Upper lobe of right lung (tissue), 1 donor: ENCODE measurements at regions not wholly inside any gene's neighbourhood (a gene's known extent, or its start where the extent isn't known, plus 50 kb on each side); places are given as distances from the start of the nearest gene placed in this dataset.

ENCODE experiments used
- ATAC-seq: fragments of 200-7000 bp; cut with Tn5 transposase; one replicate; pipeline ENCODE4 v1.9.1; 2020; ENCODE audit warnings: mild to moderate bottlenecking, moderate library complexity
- DNase-seq: peaks from one replicate; pipeline ENCODE4 v3.0.0-alpha.2; 2020
- H3K27ac ChIP-seq: fragments of 200-600 bp; one replicate; pipeline ENCODE4 v1.8.0; 2022
- H3K27me3 ChIP-seq: fragments of 200-600 bp; one replicate; pipeline ENCODE4 v1.8.0; 2022; ENCODE audit warnings: mild to moderate bottlenecking
- H3K36me3 ChIP-seq: fragments of 200-600 bp; one replicate; pipeline ENCODE4 v1.8.0; 2022
- H3K4me1 ChIP-seq: fragments of 200-600 bp; one replicate; pipeline ENCODE4 v1.8.0; 2022
- H3K4me3 ChIP-seq: fragments of 200-600 bp; one replicate; pipeline ENCODE4 v1.8.0; 2022; ENCODE audit warnings: mild to moderate bottlenecking
- H3K9me3 ChIP-seq: fragments of 200-600 bp; one replicate; pipeline ENCODE4 v1.8.0; 2022
- CTCF ChIP-seq: fragments of 200-600 bp; IDR thresholded peaks from one replicate; pipeline ENCODE4 v1.8.0; 2022; ENCODE audit warnings: antibody characterized with exemption
- intact Hi-C: fragments of 100-400 bp; cut with DNase I; formaldehyde crosslinking; loops from one replicate; pipeline ENCODE4 v1.11.0; 2022
- donor health status: DM: no; HTN: yes; CAD: no; lungs with severe emphysema.

- no peak overlapping the region for H3K4me3 ChIP-seq
- no peak overlapping the region for H3K27ac ChIP-seq
- ATAC-seq (no peak), DNase-seq (no peak)
- intact Hi-C loops: no loop called here
- no peaks in the 10 kb centered on the region for H3K27me3 ChIP-seq
- no peaks in the 10 kb centered on the region for H3K36me3 ChIP-seq
- H3K4me1 ChIP-seq: no peaks in the 10 kb centered on the region
- no peaks in the 10 kb centered on the region for H3K9me3 ChIP-seq
- TF ChIP-seq CTCF: peak; percentile 18
These were observed 50.8 kb upstream of the SLC36A4 start for GRCh38 chr11:93248602-93249001.

- no peak for ATAC-seq
- H3K9me3 ChIP-seq: no peaks in the 10 kb centered on the region
- intact Hi-C loops: no loop called here
These were observed 51.8 kb upstream of the SLC36A4 start for GRCh38 chr11:93249459-93250220.

DNA sequence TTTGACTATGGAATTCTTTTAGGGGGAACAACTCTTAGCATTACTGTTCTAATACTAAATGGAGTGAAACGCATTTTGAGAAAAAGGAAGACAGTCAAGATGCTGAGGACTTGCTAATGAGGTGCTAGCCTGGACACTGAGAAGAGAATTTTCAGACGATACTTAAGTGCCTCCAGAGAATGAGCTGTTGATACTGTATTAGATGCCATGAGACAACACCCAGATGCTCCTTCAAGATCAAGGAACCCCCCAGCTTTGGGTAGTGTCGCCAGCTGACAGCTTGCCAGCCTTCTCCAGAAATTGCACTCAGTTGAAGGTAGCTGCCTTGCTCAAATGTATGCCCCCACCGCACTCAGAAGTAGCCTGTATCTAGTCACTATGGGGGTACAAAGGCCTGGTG, 52.5 kb upstream of the SLC36A4 start:
- Histone ChIP-seq H3K27ac (no peak overlapping the region), H3K9me3 (no peaks in the 10 kb centered on the region), H3K4me3 (no peak overlapping the region), H3K36me3 (no peaks in the 10 kb centered on the region), H3K4me1 (no peaks in the 10 kb centered on the region), H3K27me3 (no peaks in the 10 kb centered on the region)
- intact Hi-C loops: no loop called here
- no peak for TF ChIP-seq CTCF
- DNase-seq (no peak), ATAC-seq (no peak)

More at GRCh38 chr11:93249459-93250220, 51.8 kb upstream of the SLC36A4 start:
- no peak for DNase-seq
- Histone ChIP-seq H3K27ac (no peak overlapping the region), H3K36me3 (no peaks in the 10 kb centered on the region), H3K27me3 (no peaks in the 10 kb centered on the region), H3K4me3 (no peak overlapping the region), H3K4me1 (no peaks in the 10 kb centered on the region)
- no peak for TF ChIP-seq CTCF

DNA sequence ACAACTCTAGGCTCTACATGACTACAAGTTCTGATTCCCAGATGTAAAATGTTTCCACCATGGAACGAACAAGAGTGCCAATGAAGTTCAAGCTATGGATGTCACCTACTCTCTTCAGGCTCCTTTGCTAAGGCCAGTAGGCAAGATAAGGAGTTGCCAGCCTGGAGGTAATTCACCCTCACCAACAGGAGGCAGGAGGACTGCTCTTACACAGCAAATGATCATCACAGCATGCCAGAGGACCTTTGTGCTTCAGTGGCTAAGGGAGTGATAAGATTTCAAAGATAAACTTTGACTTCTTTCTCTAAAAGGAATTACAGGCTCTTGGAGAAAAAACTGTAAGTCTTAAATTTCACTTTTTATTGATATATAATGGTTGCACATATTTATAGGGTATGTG, 54.1 kb upstream of the SLC36A4 start:
- Histone ChIP-seq H3K4me3 (no peak overlapping the region), H3K27me3 (no peaks in the 10 kb centered on the region), H3K36me3 (no peaks in the 10 kb centered on the region), H3K9me3 (no peaks in the 10 kb centered on the region), H3K4me1 (no peaks in the 10 kb centered on the region), H3K27ac (no peak overlapping the region)
- ATAC-seq (no peak), DNase-seq (no peak)
- intact Hi-C loops: no loop called here
- TF ChIP-seq CTCF: no peak

GRCh38 chr11:93253111-93253510, 55.3 kb upstream of the SLC36A4 start:
- DNase-seq (no peak), ATAC-seq (no peak)
- Histone ChIP-seq H3K4me3 (no peak overlapping the region), H3K36me3 (no peaks in the 10 kb centered on the region), H3K9me3 (no peaks in the 10 kb centered on the region), H3K4me1 (no peaks in the 10 kb centered on the region), H3K27me3 (no peaks in the 10 kb centered on the region), H3K27ac (no peak overlapping the region)
- intact Hi-C loops: no loop called here
- no peak for TF ChIP-seq CTCF

DNA sequence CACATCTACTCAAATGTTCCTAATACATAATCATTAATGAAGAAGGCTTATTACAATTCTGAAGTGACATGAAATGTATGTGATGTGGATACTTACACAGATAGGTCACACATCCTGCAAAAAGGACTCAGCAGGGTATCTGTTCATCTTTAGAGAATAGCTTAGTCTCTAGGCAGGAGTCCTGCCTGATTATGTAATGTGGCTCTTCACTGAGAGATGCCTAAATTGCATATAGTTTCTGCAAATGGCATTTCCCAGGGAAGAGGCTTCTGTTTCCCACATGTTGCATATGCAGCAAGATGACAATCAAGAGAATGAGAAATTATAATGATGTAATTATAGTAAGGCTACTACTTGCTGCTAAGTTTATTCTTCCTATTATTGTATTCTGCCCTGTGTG, 58.8 kb upstream of the SLC36A4 start:
- H3K27ac ChIP-seq: no peak overlapping the region
- H3K9me3 ChIP-seq: no peaks in the 10 kb centered on the region
- no peaks in the 10 kb centered on the region for H3K36me3 ChIP-seq
- no peak overlapping the region for H3K4me3 ChIP-seq
- H3K4me1 ChIP-seq: no peaks in the 10 kb centered on the region
- ATAC-seq (no peak), DNase-seq (no peak)
- TF ChIP-seq CTCF: no peak
- intact Hi-C loops: no loop called here
- H3K27me3 ChIP-seq: no peaks in the 10 kb centered on the region
